Stimulated activated CD4-positive, alpha-beta T cell treated with anti-CD3 and anti-CD28 coated beads, Interleukin-4, amount 100 ng/mL, for 24 hours (primary cell): ENCODE measurements at regions not wholly inside any gene's neighbourhood (a gene's known extent, or its start where the extent isn't known, plus 50 kb on each side); places are given as distances from the start of the nearest gene placed in this dataset.
"Not testable (repeated sequence)": the region's sequence is repeated elsewhere in the genome, so short reads cannot be mapped to it uniquely, and the experiment has no call there.

Experiments
- DNase-seq: peaks from one replicate; pipeline ENCODE4 v3.0.0-alpha.2; 2020

DNA sequence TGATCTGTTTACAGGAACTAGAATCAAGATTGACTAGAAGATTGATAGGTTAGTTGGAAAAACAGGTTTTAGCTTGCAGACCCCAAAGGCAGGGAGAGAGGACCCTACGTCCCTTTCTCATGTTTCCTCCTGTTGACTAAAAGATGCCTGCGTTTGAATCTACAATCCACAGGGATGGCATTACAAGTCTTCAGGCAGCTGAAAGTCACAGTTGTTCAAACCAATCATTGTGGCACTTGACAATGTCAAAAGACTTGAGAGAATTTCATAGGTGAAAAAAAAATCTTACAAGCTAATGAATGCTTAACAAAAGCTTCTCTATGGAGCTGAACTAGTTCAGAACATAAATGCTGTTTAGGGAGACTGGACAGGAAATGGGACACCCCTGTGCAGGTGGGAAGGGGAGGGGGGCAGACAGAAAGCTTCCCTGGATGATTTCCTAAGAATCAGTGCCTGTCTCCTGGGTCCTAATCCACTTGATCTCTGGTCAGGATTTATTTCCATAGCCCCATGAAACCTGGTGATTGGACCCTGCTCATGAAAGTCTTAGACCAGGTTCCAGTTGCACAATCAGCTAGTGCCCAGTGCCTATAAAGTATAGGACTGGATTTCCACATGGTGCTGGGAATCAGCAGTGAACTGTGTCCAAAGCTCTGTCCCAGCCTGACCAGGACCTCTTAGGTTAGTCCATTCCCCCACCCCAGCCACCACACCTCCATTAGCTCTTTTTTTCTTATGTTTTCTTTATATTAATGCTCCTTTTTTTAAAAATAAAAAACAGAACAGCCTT is 91.6 kb upstream of the BCAR3 start:
- no peak for DNase-seq

- DNase-seq = no peak
Measured at GRCh38 chr1:93771843-93772242, 90.2 kb upstream of the BCAR3 start.

- DNase-seq = no peak
Measured at GRCh38 chr1:93770640-93771039, 89.0 kb upstream of the BCAR3 start.

DNA sequence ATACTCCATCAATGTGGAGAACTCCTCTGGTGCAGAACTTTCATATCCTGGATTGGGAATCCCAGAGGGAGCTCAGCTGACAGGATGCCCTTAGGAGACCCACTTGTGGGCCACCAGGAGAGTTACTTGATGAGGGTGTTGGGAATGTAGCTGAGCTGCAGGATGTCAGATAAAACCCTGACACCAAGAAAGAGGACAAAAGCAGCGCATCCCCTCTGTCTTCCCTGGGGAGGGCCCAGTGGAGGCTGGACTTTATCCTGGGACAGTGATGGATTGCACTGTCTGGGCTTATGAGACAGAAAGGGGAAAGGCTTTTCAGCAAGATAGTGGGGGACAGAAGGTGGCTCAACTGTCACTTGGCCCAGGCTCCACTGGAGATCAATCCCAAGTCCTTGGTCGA is 88.1 kb upstream of the BCAR3 start:
- DNase-seq = no peak

DNA sequence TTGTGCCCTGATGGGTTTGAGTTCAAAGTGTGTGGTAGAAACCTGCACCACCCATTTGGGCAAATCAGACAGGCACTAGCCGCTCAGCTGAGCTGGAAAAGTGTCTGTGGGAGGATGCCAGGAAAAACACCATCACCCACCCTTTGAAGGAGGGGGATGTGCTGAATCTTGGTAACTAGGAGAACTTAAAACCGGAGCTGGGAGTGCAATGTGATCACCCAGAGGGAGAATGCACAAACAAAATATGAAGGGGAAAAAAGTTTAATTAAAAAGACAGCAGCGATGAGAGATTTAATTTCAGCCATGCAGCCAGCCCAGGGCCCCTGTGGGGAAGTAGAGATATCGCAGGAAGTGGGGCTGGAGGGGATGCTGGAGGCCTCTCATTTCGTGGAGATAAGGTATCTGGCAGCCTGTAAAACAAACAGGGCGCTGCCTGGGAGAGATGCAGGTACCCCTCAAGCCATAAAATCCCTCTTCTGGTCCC is 86.8 kb upstream of the BCAR3 start:
- no peak for DNase-seq

- no peak for DNase-seq
Measured at GRCh38 chr1:93766451-93766850, 84.8 kb upstream of the BCAR3 start.

GRCh38 chr1:93765099-93765498 is 83.5 kb upstream of the BCAR3 start:
- no peak for DNase-seq

GRCh38 chr1:93764366-93764750 is 82.7 kb upstream of the BCAR3 start:
- no peak for DNase-seq

GRCh38 chr1:93763704-93764365 is 82.2 kb upstream of the BCAR3 start:
- no peak for DNase-seq

DNA sequence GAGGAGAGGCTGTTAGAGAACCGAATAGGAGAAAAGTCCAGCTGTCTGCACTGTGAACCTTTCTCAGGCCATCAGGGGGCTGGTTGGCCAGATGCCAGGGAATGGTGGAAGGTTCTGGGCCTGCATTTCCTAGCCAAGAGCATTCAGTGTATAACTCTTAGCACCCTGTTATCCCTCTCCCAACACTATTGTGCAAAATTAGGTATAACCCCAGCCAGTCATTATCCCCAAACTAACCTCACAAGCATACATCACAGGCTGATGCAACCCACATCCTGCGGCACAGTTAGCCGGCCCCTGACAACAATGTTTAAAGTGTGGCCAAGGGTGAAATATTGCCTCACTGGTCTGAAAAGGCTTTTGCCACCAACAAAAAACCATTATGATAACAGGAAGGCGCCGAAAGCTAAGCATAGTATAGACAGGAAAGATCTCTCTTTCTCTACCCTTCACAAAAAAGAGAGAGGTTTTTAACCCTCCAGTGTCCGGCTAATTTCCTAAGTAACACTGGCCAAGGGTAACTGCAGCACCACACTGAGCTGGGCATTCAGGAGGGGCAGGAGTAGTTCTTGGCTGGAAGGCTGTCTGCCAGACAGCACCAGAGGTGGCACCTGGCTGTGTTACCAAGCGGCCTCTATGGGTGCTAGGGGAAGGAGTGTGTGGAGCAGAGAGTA is 77.3 kb upstream of the BCAR3 start:
- no peak for DNase-seq

DNA sequence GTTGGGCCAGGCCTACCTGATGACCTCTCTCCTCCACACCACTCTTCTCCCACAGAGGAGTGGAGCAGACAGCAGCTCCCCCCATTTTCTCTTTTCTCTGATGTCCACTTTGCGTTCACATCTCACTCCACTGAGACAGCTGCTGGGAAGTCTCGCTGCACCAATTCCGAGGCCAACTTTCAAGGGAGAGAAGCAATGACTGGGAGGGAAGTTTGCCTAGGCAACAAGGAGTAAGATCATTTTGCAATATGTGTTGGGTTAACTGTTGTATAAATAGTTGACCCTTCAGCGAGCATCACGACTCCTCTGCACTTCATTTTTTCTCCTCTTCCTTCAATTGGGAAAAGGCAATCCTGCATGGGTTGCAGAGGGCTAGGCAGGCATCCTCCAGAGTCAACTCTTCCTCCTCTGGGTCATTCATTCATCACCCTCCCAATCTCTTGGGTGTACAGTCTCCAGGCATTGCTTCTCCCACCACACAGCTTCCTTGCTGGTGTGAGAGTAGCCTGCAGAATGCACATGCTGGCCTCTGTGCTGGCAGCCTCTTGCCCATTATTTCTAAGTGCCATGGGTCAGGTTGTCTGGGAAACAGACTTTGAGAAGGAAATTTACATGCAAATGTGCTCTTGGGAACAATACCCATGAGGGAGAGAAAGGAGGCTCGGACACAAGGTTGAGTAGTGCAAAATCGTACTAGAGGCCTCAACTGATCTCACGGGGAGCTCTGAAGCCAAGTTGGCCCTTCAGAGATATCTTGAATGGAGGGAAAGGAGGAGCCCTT is 75.8 kb upstream of the BCAR3 start:
- DNase-seq = no peak

- DNase-seq = no peak
Measured at GRCh38 chr1:93756657-93757056, 75.0 kb upstream of the BCAR3 start.

GRCh38 chr1:93755251-93755715 is 73.6 kb upstream of the BCAR3 start:
- DNase-seq = not testable (repeated sequence)

DNA sequence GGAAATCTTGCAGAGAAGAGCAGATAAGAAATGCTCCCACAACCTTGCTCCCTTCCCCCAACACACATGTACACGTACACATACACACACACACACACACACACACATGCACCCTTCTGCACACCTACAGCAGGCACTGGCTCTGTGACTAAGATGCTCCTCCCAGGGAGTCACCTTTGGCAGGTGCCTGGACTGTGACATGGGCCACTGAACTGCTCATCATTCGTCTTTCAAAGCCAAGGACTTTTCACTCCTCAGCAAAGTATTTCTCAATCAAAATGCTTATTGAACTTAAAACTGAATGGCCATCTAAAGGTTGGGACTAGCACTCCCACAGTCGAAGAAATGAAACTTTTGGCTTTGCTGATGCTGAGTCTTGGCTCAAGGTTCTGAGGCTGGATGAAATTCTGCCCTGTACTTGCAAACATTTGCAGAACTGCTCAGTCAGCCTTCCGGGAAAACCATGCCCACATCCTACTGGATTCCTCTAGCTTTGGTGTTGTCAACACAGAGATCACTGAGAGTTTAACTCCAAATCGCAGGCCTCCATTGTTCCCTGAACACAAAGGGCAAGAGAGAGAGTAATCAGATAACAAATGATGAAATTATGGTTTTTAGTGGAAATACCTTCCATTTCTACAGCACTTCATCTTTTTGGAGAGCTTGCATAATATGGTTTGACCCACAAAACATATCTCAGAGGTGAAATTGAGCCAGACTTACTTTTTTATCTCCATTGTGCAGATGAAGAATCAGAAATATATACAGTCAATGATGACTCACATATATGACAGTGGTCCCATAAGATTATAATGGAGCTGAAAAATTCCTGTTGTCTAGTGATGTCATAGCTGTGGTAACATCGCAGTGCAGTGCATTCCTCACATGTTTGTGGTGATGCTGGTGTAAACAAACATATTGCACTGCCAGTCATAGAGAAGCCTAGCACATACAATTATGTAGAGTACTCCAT is 72.4 kb upstream of the BCAR3 start:
- DNase-seq = no peak

DNA sequence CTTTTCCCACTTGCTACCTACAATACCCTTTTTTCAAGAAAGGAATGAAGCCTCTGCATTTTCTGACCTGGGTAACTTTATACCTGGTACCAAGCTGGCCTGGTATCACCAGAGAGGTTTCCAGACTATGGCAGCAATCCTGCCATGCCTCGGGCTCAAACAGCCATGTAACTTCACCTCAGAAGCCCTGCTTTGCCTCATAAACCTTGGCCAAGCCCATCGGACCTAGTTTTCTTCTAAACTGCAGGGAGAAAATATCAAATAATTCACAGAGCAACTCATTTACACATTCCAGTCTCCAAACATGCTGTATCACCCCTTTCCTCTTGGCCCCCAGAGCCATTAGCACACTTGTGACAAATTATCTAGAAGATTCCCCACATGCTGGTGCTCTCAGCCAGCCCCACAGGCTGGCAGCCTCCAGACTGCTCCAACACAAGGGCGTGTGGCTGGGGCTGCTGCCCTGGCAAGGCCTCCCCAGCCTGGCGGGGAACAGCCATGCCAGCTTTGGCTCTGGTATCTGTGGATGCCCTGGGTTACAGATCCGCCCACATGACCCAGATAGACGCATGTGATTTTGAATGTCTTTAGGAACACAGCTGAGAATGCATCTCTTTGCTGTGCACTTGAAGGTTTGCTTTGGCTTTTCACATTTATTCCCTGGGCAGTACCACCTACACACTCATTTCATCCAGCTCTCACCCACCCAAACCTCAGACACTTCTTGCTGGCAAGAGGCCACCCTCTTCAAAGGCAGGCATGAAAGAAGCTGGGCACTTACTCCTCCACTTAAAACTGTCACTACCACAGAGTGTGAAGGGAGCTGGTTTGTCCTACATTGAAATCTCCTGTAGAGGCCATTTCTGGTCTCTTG is 70.0 kb upstream of the BCAR3 start:
- DNase-seq = no peak

DNA sequence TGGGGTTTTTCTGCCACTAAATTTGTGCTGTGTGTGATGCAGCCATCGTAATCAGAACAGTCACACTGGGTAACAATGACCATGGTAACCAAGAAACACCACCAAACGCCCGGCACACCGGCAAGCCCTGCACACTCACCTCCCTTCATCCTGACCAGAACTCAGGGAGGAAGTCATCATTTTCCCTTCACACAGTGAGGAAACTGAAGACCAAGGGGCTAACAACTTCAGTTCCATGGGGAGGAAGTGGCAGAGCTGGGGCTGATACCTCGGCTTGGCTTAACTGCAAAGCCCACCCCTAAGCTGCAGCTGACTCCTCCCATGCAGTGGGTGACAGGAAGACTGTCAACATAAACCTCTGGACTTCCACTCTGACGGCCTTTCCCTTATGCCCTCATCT is 69.3 kb upstream of the BCAR3 start:
- DNase-seq = no peak

DNA sequence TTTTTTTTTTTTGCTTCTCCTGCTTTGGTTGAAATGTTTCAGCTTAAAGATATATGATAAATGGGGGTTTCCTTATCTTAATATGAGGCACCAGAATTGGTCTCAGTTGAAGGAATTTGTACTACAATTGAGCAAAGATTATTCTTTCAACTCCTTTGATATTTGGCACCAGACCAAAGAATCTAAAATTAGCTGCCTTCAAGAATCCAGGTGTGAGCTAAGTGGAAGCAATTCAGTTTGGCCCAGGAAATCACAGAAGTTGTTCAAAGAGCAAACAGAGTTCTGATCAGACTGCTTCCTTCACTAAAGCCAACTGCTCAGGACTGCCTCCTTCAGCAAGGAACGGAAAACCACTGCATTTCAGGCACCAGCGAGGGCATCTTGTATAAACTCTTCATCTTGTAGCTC is 68.3 kb upstream of the BCAR3 start:
- no peak for DNase-seq

- DNase-seq = no peak
Measured at GRCh38 chr1:93749487-93749886, 67.8 kb upstream of the BCAR3 start.

- DNase-seq = no peak
Measured at GRCh38 chr1:93746021-93746812, 64.6 kb upstream of the BCAR3 start.
